ENCODE measurements at regions not wholly inside any gene's neighbourhood (a gene's known extent, or its start where the extent isn't known, plus 50 kb on each side); places are given as distances from the start of the nearest gene placed in this dataset.

- H4K20me1 ChIP-seq (ENCODE audit: control insufficient read depth, insufficient read depth, insufficient read length), result no peaks in the 10 kb centered on the region
- no peak overlapping the region for H3K4me2 ChIP-seq (ENCODE audit: insufficient read depth, insufficient read length, low read length)
- DNase-seq, result no peak
- no peak overlapping the region for H3K4me3 Mint-ChIP-seq
- no peak overlapping the region for H3K14ac ChIP-seq (ENCODE audit: insufficient read depth, low read length)
- H3K27me3 ChIP-seq (ENCODE audit: insufficient read depth, low read length), result no peaks in the 10 kb centered on the region
- H3T11ph ChIP-seq (ENCODE audit: low read length), result no peak overlapping the region
- H2BK20ac ChIP-seq (ENCODE audit: low read depth, low read length, poor library complexity, severe bottlenecking), result no peak overlapping the region
- H3K36me3 Mint-ChIP-seq (ENCODE audit: insufficient read depth in 1 of 3, low read depth in 3 of 3), result 0 out of 7 replicates have a peak, but pooled peaks cover 0 to 5% (median 0%) of the 10 kb centered on the region in 3 experiments
- no peak overlapping the region for H3K27ac Mint-ChIP-seq
- H3K27me3 Mint-ChIP-seq (ENCODE audit: low read depth), result no peaks in the 10 kb centered on the region
- no CpG with 5 or more reads among the region's 1 CpG for WGBS (ENCODE audit: extremely low coverage, insufficient read length, low lambda C conversion rate)
- H3K79me1 ChIP-seq (ENCODE audit: insufficient read depth, low read depth, low read length, poor library complexity, severe bottlenecking), result no peaks in the 10 kb centered on the region
- H3K27ac ChIP-seq (ENCODE audit: insufficient read length, low read depth, low read length), result no peak overlapping the region
- H3K23ac ChIP-seq (ENCODE audit: insufficient read length, low read depth, low read length), result no peak overlapping the region
- H2BK15ac ChIP-seq (ENCODE audit: low read depth, low read length), result no peak overlapping the region
- no peak overlapping the region for H3K56ac ChIP-seq (ENCODE audit: insufficient read length, low read depth, low read length)
- H2BK120ac ChIP-seq (ENCODE audit: low read depth, low read length, poor library complexity, severe bottlenecking), result no peak overlapping the region
- no peak for TF ChIP-seq CTCF (conservative IDR thresholded peaks at IDR 0.05)
- no peak overlapping the region for H4K91ac ChIP-seq (ENCODE audit: insufficient read length, low read depth, low read length)
- no peak overlapping the region for H2AFZ ChIP-seq (ENCODE audit: low read length)
- H2BK12ac ChIP-seq (ENCODE audit: insufficient read length, low read depth, low read length), result no peak overlapping the region
- H3K4me1 ChIP-seq (ENCODE audit: insufficient read depth, low read length), result no peaks in the 10 kb centered on the region
- no peak overlapping the region for H3K4ac ChIP-seq (ENCODE audit: low read depth, low read length)
- H3K9me3 ChIP-seq (ENCODE audit: control insufficient read depth, low read depth, low read length), result no peaks in the 10 kb centered on the region
- no peak overlapping the region for H2AK5ac ChIP-seq (ENCODE audit: insufficient read length, low read length)
- H2BK5ac ChIP-seq (ENCODE audit: insufficient read length, low read length), result no peak overlapping the region
- H3K23me2 ChIP-seq (ENCODE audit: insufficient read length, low read depth, low read length, poor library complexity, severe bottlenecking), result no peaks in the 10 kb centered on the region
- no peaks in the 10 kb centered on the region for H3K79me2 ChIP-seq (ENCODE audit: insufficient read depth, low read length)
- H3K18ac ChIP-seq (ENCODE audit: insufficient read length, low read depth, low read length), result no peak overlapping the region
- H4K8ac ChIP-seq (replicated peaks; ENCODE audit: insufficient read length, low read depth, low read length), result no peak overlapping the region
- H3K4me1 Mint-ChIP-seq, result 0 out of 4 replicates have a peak, but pooled peaks cover 0 to 2% of the 10 kb centered on the region in 2 experiments
- H3K9me3 Mint-ChIP-seq, result peaks cover 0 to 3% of the 10 kb centered on the region in 2 experiments; a peak in 2 of 5 replicates
- H3K9ac ChIP-seq (ENCODE audit: extremely low read depth, insufficient read length, low read length), result no peak overlapping the region
- H4K5ac ChIP-seq (ENCODE audit: insufficient read length, low read depth, low read length), result no peak overlapping the region
Observed at GRCh38 chr2:49236316-49236715, 82.0 kb upstream of the FSHR start.
